ENCODE measurements at regions not wholly inside any gene's neighbourhood (a gene's known extent, or its start where the extent isn't known, plus 50 kb on each side); places are given as distances from the start of the nearest gene placed in this dataset.

GRCh38 chr1:60461925-60462595, 388.5 kb upstream of the C1orf87 start:
- TF ChIP-seq CTCF (IDR thresholded peaks at IDR 0.05; ENCODE audit: insufficient read depth, low read length) = no peak
- TF ChIP-seq GABPA (IDR thresholded peaks at IDR 0.05; ENCODE audit: low read depth) = no peak

Data from HL-60 (cell line).